T-helper 17 cell (primary cell): ENCODE measurements at regions not wholly inside any gene's neighbourhood (a gene's known extent, or its start where the extent isn't known, plus 50 kb on each side); places are given as distances from the start of the nearest gene placed in this dataset.

Experiments
- ATAC-seq: fragments of 150-1000 bp; cut with Tn5 transposase; 2 replicates; pipeline ENCODE4 v1.10.0; 2021; ENCODE audit warnings: mild to moderate bottlenecking, moderate library complexity
- DNase-seq, 3 donors: peaks; one replicate each; pipeline versions ENCODE4 v3.0.0 to v3.0.0-alpha.2; 2020 to 2021
- H3K9me3 ChIP-seq: one replicate; pipeline ENCODE4 v1.7.0; 2013; ENCODE audit warnings: low read length, mild to moderate bottlenecking; ENCODE audit not compliant: control insufficient read depth, poor library complexity, severe bottlenecking
- H3K27ac Mint-ChIP-seq: one replicate; pipeline ENCODE4 v1.8.0; 2022; ENCODE audit warnings: mild to moderate bottlenecking, moderate library complexity, mixed read lengths
- H3K27me3 Mint-ChIP-seq: one replicate; pipeline ENCODE4 v1.8.0; 2022; ENCODE audit warnings: mixed read lengths
- H3K36me3 Mint-ChIP-seq: one replicate; pipeline ENCODE4 v1.8.0; 2022; ENCODE audit warnings: low read depth, mixed read lengths
- H3K4me1 Mint-ChIP-seq: one replicate; pipeline ENCODE4 v1.8.0; 2022; ENCODE audit warnings: mild to moderate bottlenecking, mixed read lengths
- H3K4me3 Mint-ChIP-seq: one replicate; pipeline ENCODE4 v1.8.0; 2022; ENCODE audit warnings: mild to moderate bottlenecking, moderate library complexity, mixed read lengths

DNA sequence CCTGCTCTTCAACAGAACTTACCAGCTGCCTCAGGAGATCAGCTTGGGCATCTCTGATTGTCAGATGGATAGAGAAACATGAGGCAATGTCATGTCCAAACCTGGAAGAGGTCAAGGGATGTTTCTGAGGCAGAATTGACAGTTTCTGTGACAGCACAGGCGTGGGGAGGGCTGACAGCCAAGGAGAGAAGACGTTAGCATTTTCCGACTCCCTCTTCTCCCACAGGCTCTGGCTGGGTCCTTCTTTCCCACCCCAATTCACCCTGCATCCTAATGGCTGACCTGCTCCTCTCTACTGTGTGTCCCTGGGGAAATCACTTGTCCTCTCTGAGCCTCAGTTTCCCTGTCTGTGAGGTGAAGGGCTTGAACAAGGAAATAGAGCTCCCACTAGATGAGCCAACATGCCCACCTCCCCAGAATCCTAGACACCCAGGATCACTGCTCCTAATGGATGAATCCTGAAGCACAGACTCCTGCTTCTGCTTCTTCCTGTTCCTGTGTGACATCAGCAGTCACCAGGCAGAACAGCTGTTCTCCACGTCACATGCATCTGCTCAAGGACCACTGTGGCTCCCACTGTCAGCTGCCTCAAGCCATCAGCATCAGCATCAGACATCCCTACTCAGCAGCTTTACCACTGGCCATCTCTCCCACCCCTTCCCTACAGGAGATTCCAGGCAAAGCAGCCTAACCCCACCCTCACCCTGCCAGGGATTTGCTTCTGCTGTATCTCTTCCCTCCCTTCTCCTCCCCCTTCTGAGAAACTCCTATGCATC lies 408.0 kb downstream of the MATN1 start:
- ATAC-seq, result no peak
- H3K27me3 Mint-ChIP-seq, result peaks cover 80% of the 10 kb centered on the region
- H3K4me3 Mint-ChIP-seq, result no peak overlapping the region
- no peaks in the 10 kb centered on the region for H3K36me3 Mint-ChIP-seq
- H3K4me1 Mint-ChIP-seq, result peaks cover 7% of the 10 kb centered on the region
- H3K27ac Mint-ChIP-seq, result no peak overlapping the region
- no peaks in the 10 kb centered on the region for H3K9me3 ChIP-seq
- DNase-seq, result no peak

DNA sequence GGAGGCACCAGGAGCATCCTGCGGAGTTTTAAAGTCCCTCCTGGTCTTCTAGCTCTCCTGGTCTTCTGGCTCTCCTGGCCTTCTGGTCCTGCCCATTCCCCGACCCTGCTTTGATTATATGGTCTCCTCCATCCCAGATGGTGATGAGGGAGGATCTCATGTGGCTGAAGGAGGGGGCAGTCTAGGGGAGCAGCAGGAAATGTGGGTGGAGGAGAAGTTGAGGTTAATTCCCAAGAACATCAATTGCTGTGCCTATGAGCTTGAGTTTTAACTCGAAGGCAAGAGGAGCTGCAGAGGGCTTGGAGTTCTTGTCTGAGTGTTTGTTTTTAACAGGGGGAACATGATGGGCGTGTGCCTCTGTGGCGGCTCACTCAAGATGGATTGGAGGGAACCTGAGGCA lies 408.8 kb downstream of the MATN1 start:
- H3K9me3 ChIP-seq, result no peaks in the 10 kb centered on the region
- Mint-ChIP-seq H3K36me3 (no peaks in the 10 kb centered on the region), H3K4me1 (peaks cover 7% of the 10 kb centered on the region), H3K27ac (no peak overlapping the region), H3K4me3 (no peak overlapping the region), H3K27me3 (peaks cover 73% of the 10 kb centered on the region)
- no peak for DNase-seq
- ATAC-seq, result no peak

- DNase-seq (no peak), ATAC-seq (no peak)
- Mint-ChIP-seq H3K27me3 (peaks cover 67% of the 10 kb centered on the region), H3K4me1 (peaks cover 7% of the 10 kb centered on the region), H3K4me3 (no peak overlapping the region), H3K27ac (no peak overlapping the region), H3K36me3 (no peaks in the 10 kb centered on the region)
- no peaks in the 10 kb centered on the region for H3K9me3 ChIP-seq
These were observed 409.8 kb downstream of the MATN1 start for GRCh38 chr1:30313584-30313983.

- Mint-ChIP-seq H3K4me3 (no peak overlapping the region), H3K4me1 (peaks cover 7% of the 10 kb centered on the region), H3K27ac (no peak overlapping the region), H3K36me3 (no peaks in the 10 kb centered on the region), H3K27me3 (peaks cover 68% of the 10 kb centered on the region)
- no peaks in the 10 kb centered on the region for H3K9me3 ChIP-seq
- no peak for DNase-seq
- no peak for ATAC-seq
These were observed 410.2 kb downstream of the MATN1 start for GRCh38 chr1:30313176-30313575.

GRCh38 chr1:30312226-30312625 lies 411.2 kb downstream of the MATN1 start:
- Mint-ChIP-seq H3K4me3 (no peak overlapping the region), H3K27me3 (peaks cover 69% of the 10 kb centered on the region), H3K36me3 (no peaks in the 10 kb centered on the region), H3K27ac (no peak overlapping the region), H3K4me1 (peaks cover 7% of the 10 kb centered on the region)
- DNase-seq (no peak), ATAC-seq (no peak)
- no peaks in the 10 kb centered on the region for H3K9me3 ChIP-seq

GRCh38 chr1:30311749-30312148 lies 411.6 kb downstream of the MATN1 start:
- DNase-seq, result no peak
- no peaks in the 10 kb centered on the region for H3K9me3 ChIP-seq
- H3K36me3 Mint-ChIP-seq, result no peaks in the 10 kb centered on the region
- no peak overlapping the region for H3K4me3 Mint-ChIP-seq
- peaks cover 73% of the 10 kb centered on the region for H3K27me3 Mint-ChIP-seq
- H3K4me1 Mint-ChIP-seq, result peaks cover 7% of the 10 kb centered on the region
- H3K27ac Mint-ChIP-seq, result no peak overlapping the region
- ATAC-seq, result no peak

GRCh38 chr1:30310966-30311742 lies 412.2 kb downstream of the MATN1 start:
- H3K9me3 ChIP-seq, result no peaks in the 10 kb centered on the region
- ATAC-seq, result no peak
- no peak for DNase-seq
- Mint-ChIP-seq H3K4me3 (no peak overlapping the region), H3K27ac (no peak overlapping the region), H3K36me3 (no peaks in the 10 kb centered on the region), H3K27me3 (peaks cover 75% of the 10 kb centered on the region), H3K4me1 (peaks cover 7% of the 10 kb centered on the region)

DNA sequence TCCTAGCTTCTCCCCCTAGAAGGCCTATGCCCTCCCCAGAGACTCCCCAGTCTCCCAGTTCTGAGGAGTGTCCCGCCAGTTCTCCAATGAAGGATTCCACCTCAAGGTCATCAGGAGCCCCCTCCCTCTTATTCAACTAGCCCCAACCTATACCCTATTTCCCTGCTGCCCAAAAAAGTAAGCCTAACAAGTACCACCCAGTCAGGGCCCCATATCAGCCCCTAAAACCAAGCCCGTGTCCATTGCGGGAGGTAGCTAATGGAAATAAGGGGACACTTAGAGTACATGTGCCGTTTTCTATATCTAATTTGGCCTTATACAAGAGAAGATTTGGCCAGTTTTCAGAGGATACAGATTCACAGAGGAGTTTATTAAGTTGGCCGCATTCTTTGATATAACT lies 416.2 kb downstream of the MATN1 start:
- no peak for DNase-seq
- H3K4me3 Mint-ChIP-seq, result no peak overlapping the region

GRCh38 chr1:30305519-30305918 lies 417.9 kb downstream of the MATN1 start:
- Mint-ChIP-seq H3K27ac (no peak overlapping the region), H3K27me3 (peaks cover 55% of the 10 kb centered on the region), H3K4me1 (no peaks in the 10 kb centered on the region), H3K36me3 (no peaks in the 10 kb centered on the region), H3K4me3 (no peak overlapping the region)
- no peak for DNase-seq
- no peaks in the 10 kb centered on the region for H3K9me3 ChIP-seq
- ATAC-seq, result no peak

More for the DNA sequence above, 416.2 kb downstream of the MATN1 start:
- no peaks in the 10 kb centered on the region for H3K36me3 Mint-ChIP-seq
- no peaks in the 10 kb centered on the region for H3K9me3 ChIP-seq
- peaks cover 2% of the 10 kb centered on the region for H3K4me1 Mint-ChIP-seq
- no peak overlapping the region for H3K27ac Mint-ChIP-seq
- peaks cover 62% of the 10 kb centered on the region for H3K27me3 Mint-ChIP-seq
- no peak for ATAC-seq

GRCh38 chr1:30305061-30305460 lies 418.3 kb downstream of the MATN1 start:
- Mint-ChIP-seq H3K36me3 (no peaks in the 10 kb centered on the region), H3K27me3 (peaks cover 59% of the 10 kb centered on the region), H3K4me1 (no peaks in the 10 kb centered on the region), H3K4me3 (no peak overlapping the region), H3K27ac (no peak overlapping the region)
- no peak for DNase-seq
- H3K9me3 ChIP-seq, result no peaks in the 10 kb centered on the region
- no peak for ATAC-seq

DNA sequence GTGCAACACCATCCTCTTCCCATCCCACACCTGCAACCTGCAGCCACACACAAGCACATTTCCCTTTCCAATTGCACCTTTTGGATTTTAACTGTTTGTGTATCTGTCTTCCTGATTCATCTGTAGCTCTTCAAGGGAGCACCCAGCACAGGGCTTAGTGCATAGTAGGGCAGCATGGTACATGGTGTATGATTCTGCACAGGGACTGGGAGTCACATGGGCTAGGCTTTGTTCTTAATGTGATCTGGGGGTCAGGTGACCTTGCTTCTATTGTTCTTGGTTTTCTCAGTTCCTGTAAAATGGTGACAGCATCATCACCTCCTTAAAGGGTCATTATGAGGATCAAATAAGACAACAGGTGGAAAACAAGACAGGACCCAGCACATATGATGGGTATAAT lies 419.3 kb downstream of the MATN1 start:
- ATAC-seq (no peak), DNase-seq (no peak)
- Mint-ChIP-seq H3K27me3 (peaks cover 68% of the 10 kb centered on the region), H3K36me3 (no peaks in the 10 kb centered on the region), H3K4me3 (no peak overlapping the region), H3K27ac (no peak overlapping the region), H3K4me1 (no peaks in the 10 kb centered on the region)
- H3K9me3 ChIP-seq, result no peaks in the 10 kb centered on the region

DNA sequence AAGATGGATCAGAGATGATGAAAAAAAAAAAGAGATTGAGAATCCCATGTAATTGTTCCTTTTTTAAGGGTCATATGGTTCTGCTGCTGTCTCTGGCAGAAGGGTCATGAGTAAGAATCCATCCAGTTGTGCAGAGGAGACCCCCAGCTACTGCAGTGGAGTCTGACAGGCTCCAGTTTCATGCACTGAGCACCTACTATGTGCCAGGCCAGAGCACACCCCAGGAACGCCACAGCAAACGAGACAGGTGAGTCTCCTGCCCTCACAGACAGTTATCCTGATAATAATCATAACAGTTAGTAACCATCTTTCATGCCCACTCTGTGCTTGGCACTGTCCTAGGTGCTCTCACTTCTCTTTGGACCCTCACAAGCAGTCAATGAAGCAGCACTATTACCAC lies 420.0 kb downstream of the MATN1 start:
- DNase-seq (no peak), ATAC-seq (no peak)
- H3K4me1 Mint-ChIP-seq, result no peaks in the 10 kb centered on the region
- H3K36me3 Mint-ChIP-seq, result no peaks in the 10 kb centered on the region
- H3K4me3 Mint-ChIP-seq, result no peak overlapping the region
- H3K9me3 ChIP-seq, result no peaks in the 10 kb centered on the region
- peaks cover 66% of the 10 kb centered on the region for H3K27me3 Mint-ChIP-seq
- no peak overlapping the region for H3K27ac Mint-ChIP-seq

DNA sequence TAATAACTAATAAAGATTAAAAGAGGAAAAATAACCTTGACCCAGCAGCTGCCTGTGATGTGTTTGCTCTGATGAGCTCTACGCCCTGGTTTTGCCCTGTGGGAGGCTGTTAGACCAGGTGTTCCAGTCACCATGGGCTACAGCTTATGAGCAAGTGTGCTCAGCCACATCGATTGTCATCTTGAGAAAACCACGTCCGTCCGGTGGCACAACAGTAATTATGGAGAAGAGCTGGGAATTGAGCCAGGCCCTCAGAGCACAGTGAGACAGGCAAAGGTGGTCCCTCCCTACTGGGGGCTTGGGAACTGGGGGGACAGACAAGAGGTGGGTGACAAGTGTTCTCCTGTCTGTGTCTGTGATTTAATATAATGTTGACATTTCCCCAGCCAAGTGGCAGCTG lies 420.5 kb downstream of the MATN1 start:
- no peak for DNase-seq
- H3K27me3 Mint-ChIP-seq, result peaks cover 61% of the 10 kb centered on the region
- H3K27ac Mint-ChIP-seq, result no peak overlapping the region
- no peak for ATAC-seq
- H3K4me3 Mint-ChIP-seq, result no peak overlapping the region
- no peaks in the 10 kb centered on the region for H3K4me1 Mint-ChIP-seq
- H3K9me3 ChIP-seq, result no peaks in the 10 kb centered on the region
- H3K36me3 Mint-ChIP-seq, result no peaks in the 10 kb centered on the region

DNA sequence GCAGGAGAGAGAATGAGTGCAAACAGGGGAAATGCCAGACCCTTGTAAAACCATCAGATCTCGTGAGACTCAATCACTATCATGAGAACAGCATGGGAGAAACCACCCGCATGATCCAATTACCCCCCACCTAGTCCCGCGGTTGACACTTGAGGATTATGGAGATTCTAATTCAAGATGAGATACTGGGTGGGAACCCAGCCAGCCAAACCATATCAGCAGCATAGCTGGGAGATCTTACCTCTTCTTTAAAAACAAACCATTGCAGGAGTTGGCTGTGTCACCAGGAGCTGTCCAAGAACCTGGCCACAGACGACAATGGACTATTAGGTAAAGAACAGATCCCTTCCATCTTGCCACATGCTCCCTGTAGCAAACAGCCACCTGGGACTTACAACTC lies 422.7 kb downstream of the MATN1 start:
- no peaks in the 10 kb centered on the region for H3K36me3 Mint-ChIP-seq
- ATAC-seq (no peak), DNase-seq (no peak)
- no peaks in the 10 kb centered on the region for H3K4me1 Mint-ChIP-seq
- H3K27me3 Mint-ChIP-seq, result peaks cover 39% of the 10 kb centered on the region
- no peak overlapping the region for H3K4me3 Mint-ChIP-seq
- H3K9me3 ChIP-seq, result no peaks in the 10 kb centered on the region
- no peak overlapping the region for H3K27ac Mint-ChIP-seq
